Naive thymus-derived CD4-positive, alpha-beta T cell (primary cell): ENCODE measurements at regions not wholly inside any gene's neighbourhood (a gene's known extent, or its start where the extent isn't known, plus 50 kb on each side); places are given as distances from the start of the nearest gene placed in this dataset.

Experiments
- ATAC-seq: fragments of 150-1000 bp; cut with Tn5 transposase; 2 replicates; pipeline ENCODE4 v1.10.0; 2021; ENCODE audit warnings: mild to moderate bottlenecking, moderate library complexity
- CTCF ChIA-PET: fragments of 350-600 bp; sonication (Branson Sonifier 250); formaldehyde crosslinking; loops from one replicate; lab custom pipeline; 2021; ENCODE audit warnings: antibody characterized with exemption; lab: Charles Lee
- POLR2A ChIA-PET: fragments of 350-600 bp; sonication (Branson Sonifier 250); formaldehyde crosslinking; loops from one replicate; lab custom pipeline; 2021; ENCODE audit warnings: antibody characterized with exemption, inconsistent platforms; lab: Charles Lee
- DNase-seq, 9 donors: peaks; one replicate each; pipeline versions ENCODE4 v3.0.0 to v3.0.0-alpha.2; 2020 to 2022; ENCODE audit warnings: mixed read lengths in 1 of 9
- H3K27ac ChIP-seq: one replicate; pipeline ENCODE4 v1.7.0; 2013; ENCODE audit warnings: mild to moderate bottlenecking, low read depth, low read length, moderate library complexity
- H3K27me3 ChIP-seq, 2 donors: one replicate each; pipeline ENCODE4 v1.7.0; 2013; ENCODE audit warnings: low read length in 2 of 2, mild to moderate bottlenecking in 2 of 2, moderate library complexity in 2 of 2; ENCODE audit not compliant: control insufficient read depth in 2 of 2, insufficient read depth in 2 of 2
- H3K36me3 ChIP-seq, 3 experiments: 1 replicate in 2 of 3; 2 replicates in 1 of 3; pipeline ENCODE4 v1.7.0; 2013; ENCODE audit warnings: low read length in 3 of 3, mild to moderate bottlenecking in 3 of 3, moderate library complexity in 1 of 3; ENCODE audit not compliant: insufficient read depth in 3 of 3, control insufficient read depth in 2 of 3
- H3K4me1 ChIP-seq, 2 donors: one replicate each; pipeline ENCODE4 v1.7.0; 2013; ENCODE audit warnings: low read length in 2 of 2, mild to moderate bottlenecking in 2 of 2, moderate library complexity in 1 of 2; ENCODE audit not compliant: control insufficient read depth in 2 of 2, insufficient read depth in 2 of 2
- H3K4me3 ChIP-seq: 2 replicates; pipeline ENCODE4 v1.7.0; 2013; ENCODE audit warnings: mild to moderate bottlenecking, low read length
- H3K9me3 ChIP-seq, 3 experiments: 1 replicate in 2 of 3; 2 replicates in 1 of 3; pipeline ENCODE4 v1.7.0; 2013; ENCODE audit warnings: low read length in 3 of 3; ENCODE audit not compliant: control insufficient read depth in 2 of 3
- H3K27ac Mint-ChIP-seq, 9 donors: one replicate each; pipeline ENCODE4 v1.8.0; 2020 to 2022; ENCODE audit warnings: mixed read lengths in 9 of 9, mild to moderate bottlenecking in 8 of 9, moderate library complexity in 5 of 9, inconsistent platforms in 2 of 9
- H3K27me3 Mint-ChIP-seq, 5 donors: one replicate each; pipeline ENCODE4 v1.8.0; 2021 to 2022; ENCODE audit warnings: mixed read lengths in 5 of 5, mild to moderate bottlenecking in 1 of 5
- H3K36me3 Mint-ChIP-seq, 5 donors: one replicate each; pipeline ENCODE4 v1.8.0; 2020 to 2022; ENCODE audit warnings: mixed read lengths in 5 of 5, mild to moderate bottlenecking in 3 of 5, inconsistent platforms in 1 of 5
- H3K4me1 Mint-ChIP-seq, 7 donors: one replicate each; pipeline ENCODE4 v1.8.0; 2020 to 2022; ENCODE audit warnings: mixed read lengths in 7 of 7, mild to moderate bottlenecking in 3 of 7, inconsistent platforms in 1 of 7
- H3K4me3 Mint-ChIP-seq, 10 donors: one replicate each; pipeline ENCODE4 v1.8.0; 2020 to 2022; ENCODE audit warnings: mild to moderate bottlenecking in 10 of 10, mixed read lengths in 10 of 10, moderate library complexity in 6 of 10, inconsistent platforms in 2 of 10
- H3K9me3 Mint-ChIP-seq, 11 donors: one replicate each; pipeline ENCODE4 v1.8.0; 2020 to 2022; ENCODE audit warnings: mixed read lengths in 11 of 11, mild to moderate bottlenecking in 4 of 11, inconsistent platforms in 1 of 11, moderate library complexity in 1 of 11
- intact Hi-C, 2 donors: fragments of 100-400 bp; cut with micrococcal nuclease; formaldehyde crosslinking; loops; one replicate each; pipeline ENCODE4 v1.15.1; 2023

DNA sequence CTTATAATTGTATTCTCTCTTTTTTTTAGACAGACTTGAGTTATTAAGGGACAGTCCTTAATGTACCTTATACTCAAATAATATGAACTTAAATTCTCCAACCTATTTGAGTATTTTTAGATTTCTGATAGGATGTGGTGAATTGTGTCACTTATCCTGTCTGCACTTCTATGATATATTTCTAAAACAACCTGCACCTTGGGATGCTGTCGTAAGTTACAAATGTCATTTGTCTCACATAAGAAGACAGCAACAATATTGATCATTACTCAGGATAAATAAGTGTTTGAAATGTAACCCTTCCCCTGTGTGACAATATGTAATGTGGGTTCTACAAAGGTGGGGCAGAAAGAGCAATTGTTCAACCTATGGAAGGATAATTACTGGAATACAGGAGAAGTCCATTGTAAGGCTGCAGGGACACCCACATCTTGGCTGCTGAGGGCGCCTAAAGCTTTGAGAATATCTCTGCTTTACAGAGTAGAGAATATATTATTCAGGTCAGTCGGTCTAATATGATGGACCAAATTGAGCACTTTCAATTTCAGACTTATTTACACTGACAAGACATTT, 236.9 kb upstream of the PRR20A start:
- Histone ChIP-seq H3K36me3 (no peaks in the 10 kb centered on the region), H3K27me3 (no peaks in the 10 kb centered on the region), H3K9me3 (peaks cover 0 to 4% (median 0%) of the 10 kb centered on the region in 3 experiments), H3K4me3 (no peak overlapping the region), H3K27ac (no peak overlapping the region), H3K4me1 (no peaks in the 10 kb centered on the region)
- intact Hi-C loops = no loop called here
- POLR2A ChIA-PET = no interaction called here
- Mint-ChIP-seq H3K27me3 (no peaks in the 10 kb centered on the region), H3K36me3 (no peaks in the 10 kb centered on the region), H3K27ac (no peak overlapping the region), H3K9me3 (peaks cover 0 to 14% (median 6%) of the 10 kb centered on the region in 11 donors), H3K4me1 (no peaks in the 10 kb centered on the region), H3K4me3 (no peak overlapping the region)
- CTCF ChIA-PET = no interaction called here
- DNase-seq (no peak), ATAC-seq (no peak)

DNA sequence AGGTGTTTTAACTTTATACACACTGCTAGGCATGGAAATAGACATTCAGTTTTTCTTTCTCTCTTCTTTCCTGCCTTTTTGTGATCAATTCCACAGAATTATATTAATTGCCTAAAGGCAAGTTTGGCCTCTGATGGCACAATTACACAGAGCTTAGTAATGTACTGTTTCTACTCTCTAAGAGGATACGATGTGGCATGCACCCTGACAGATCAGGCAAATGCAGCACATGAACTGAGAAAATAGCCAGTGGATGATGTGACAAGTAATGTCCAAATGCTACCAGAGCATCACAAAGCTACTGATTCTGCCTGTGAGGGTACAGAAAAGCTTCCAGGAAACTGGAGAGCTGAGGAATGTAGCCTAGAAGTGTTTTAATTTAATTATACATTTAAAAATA, 233.8 kb upstream of the PRR20A start:
- H3K36me3 Mint-ChIP-seq = no peaks in the 10 kb centered on the region

DNA sequence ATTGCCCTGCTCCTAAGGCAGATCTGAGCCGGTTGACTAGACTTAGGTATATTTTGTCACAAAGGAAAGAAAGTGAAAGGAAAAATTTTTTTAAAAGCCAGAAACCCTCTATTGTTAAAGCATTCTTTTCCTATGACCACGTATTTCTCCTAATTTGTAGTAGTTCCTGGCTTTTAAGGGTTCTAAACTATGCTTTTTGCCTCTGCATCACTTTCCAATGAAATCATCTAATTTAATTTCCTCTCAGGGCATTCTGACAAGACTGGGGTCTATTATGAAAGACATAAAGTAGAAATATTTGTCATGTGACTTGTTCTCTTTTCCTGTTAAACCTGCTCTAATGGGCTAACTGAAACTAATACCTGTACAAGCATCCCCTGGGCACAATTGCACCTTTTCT, 233.0 kb upstream of the PRR20A start:
- no peak overlapping the region for H3K4me3 ChIP-seq
- no peaks in the 10 kb centered on the region for H3K27me3 Mint-ChIP-seq
- H3K9me3 Mint-ChIP-seq = peaks cover 0 to 21% (median 3%) of the 10 kb centered on the region in 11 donors
- DNase-seq = no peak
- H3K36me3 ChIP-seq = no peaks in the 10 kb centered on the region
- H3K27ac Mint-ChIP-seq = no peak overlapping the region
- CTCF ChIA-PET = no interaction called here
- H3K27me3 ChIP-seq = no peaks in the 10 kb centered on the region
- no peak for ATAC-seq
- no peaks in the 10 kb centered on the region for H3K4me1 ChIP-seq
- intact Hi-C loops = no loop called here
- H3K4me3 Mint-ChIP-seq = no peak overlapping the region
- H3K4me1 Mint-ChIP-seq = no peaks in the 10 kb centered on the region
- H3K27ac ChIP-seq = no peak overlapping the region
- peaks cover 0 to 4% (median 0%) of the 10 kb centered on the region in 3 experiments for H3K9me3 ChIP-seq
- POLR2A ChIA-PET = no interaction called here
- H3K36me3 Mint-ChIP-seq = no peaks in the 10 kb centered on the region

More for the DNA sequence above, 233.8 kb upstream of the PRR20A start:
- Histone ChIP-seq H3K27ac (no peak overlapping the region), H3K4me1 (no peaks in the 10 kb centered on the region), H3K4me3 (no peak overlapping the region), H3K36me3 (no peaks in the 10 kb centered on the region), H3K9me3 (peaks cover 0 to 4% (median 0%) of the 10 kb centered on the region in 3 experiments), H3K27me3 (no peaks in the 10 kb centered on the region)
- no peak overlapping the region for H3K27ac Mint-ChIP-seq
- intact Hi-C loops = no loop called here
- H3K4me3 Mint-ChIP-seq = no peak overlapping the region
- no peak for DNase-seq
- ChIA-PET POLR2A (no interaction called here), CTCF (no interaction called here)
- ATAC-seq = no peak
- no peaks in the 10 kb centered on the region for H3K27me3 Mint-ChIP-seq
- no peaks in the 10 kb centered on the region for H3K4me1 Mint-ChIP-seq
- H3K9me3 Mint-ChIP-seq = peaks cover 0 to 16% (median 4%) of the 10 kb centered on the region in 11 donors

DNA sequence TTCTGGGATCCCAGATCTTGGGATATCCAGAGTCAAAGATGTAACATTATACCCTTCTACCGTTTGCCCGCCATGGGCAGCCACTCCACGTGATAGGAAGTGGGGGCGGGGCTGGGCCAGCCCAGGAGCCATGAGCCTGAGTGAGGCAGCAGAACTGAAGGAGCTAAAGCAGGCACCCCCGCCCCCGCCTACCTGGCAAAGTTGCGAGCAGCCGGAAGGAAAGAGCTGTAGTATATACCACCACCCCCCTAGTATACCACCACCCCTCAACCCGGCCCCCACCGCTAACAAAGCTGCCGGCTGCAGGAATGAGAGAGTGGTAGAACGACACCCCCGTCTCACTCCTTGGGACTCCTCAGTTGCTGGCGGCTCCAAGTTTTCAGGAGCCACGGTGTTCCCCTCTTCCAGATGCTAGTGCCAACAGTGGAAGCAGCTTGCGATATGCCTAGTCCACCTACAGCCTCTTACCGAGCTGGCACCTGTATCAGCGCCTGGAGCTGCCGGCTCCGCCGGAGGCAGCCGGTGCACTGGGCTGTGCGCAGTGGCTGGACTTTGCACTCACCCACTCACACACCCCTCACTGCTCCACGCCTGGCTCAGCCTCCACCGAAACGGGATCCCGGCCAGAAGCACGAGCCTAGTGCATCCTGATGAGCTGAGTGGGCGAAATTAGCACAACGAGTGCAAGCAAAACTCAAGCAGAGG, 230.7 kb upstream of the PRR20A start:
- Mint-ChIP-seq H3K27ac (no peak overlapping the region), H3K27me3 (no peaks in the 10 kb centered on the region), H3K9me3 (peaks cover 0 to 21% (median 5%) of the 10 kb centered on the region in 11 donors), H3K4me1 (no peaks in the 10 kb centered on the region), H3K4me3 (no peak overlapping the region), H3K36me3 (no peaks in the 10 kb centered on the region)
- ATAC-seq = no peak
- DNase-seq = no peak
- Histone ChIP-seq H3K9me3 (no peaks in the 10 kb centered on the region), H3K4me3 (no peak overlapping the region), H3K27me3 (no peaks in the 10 kb centered on the region), H3K36me3 (no peaks in the 10 kb centered on the region), H3K27ac (no peak overlapping the region), H3K4me1 (no peaks in the 10 kb centered on the region)
- intact Hi-C loops = no loop called here
- ChIA-PET POLR2A (no interaction called here), CTCF (no interaction called here)

DNA sequence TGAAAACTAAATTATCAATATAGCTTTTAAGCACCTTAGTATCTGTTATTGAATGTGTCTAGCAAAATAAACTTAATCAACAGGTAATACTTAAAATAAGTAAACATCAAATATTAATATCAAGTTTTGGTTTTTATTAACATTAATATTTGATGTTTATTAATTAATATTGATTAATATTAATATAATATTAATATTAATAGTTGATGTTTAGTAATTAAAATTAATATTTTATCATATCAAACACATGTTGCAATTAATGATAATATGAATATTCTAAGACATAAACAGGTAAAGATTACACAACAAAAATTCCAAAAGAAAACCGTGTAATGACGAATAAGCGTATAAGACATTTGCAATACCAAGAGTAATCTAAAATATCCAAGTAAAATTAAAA, 222.8 kb upstream of the PRR20A start:
- Histone ChIP-seq H3K4me1 (no peaks in the 10 kb centered on the region), H3K36me3 (no peaks in the 10 kb centered on the region), H3K27me3 (no peaks in the 10 kb centered on the region), H3K27ac (no peak overlapping the region), H3K4me3 (no peak overlapping the region), H3K9me3 (no peaks in the 10 kb centered on the region)
- peaks cover 0 to 23% (median 6%) of the 10 kb centered on the region in 11 donors for H3K9me3 Mint-ChIP-seq
- H3K27me3 Mint-ChIP-seq = no peaks in the 10 kb centered on the region
- ChIA-PET POLR2A (no interaction called here), CTCF (no interaction called here)
- ATAC-seq (no peak), DNase-seq (no peak)
- H3K36me3 Mint-ChIP-seq = no peaks in the 10 kb centered on the region
- no peak overlapping the region for H3K4me3 Mint-ChIP-seq
- peaks cover 0 to 1% (median 0%) of the 10 kb centered on the region in 7 donors for H3K4me1 Mint-ChIP-seq
- intact Hi-C loops = no loop called here
- H3K27ac Mint-ChIP-seq = no peak overlapping the region

DNA sequence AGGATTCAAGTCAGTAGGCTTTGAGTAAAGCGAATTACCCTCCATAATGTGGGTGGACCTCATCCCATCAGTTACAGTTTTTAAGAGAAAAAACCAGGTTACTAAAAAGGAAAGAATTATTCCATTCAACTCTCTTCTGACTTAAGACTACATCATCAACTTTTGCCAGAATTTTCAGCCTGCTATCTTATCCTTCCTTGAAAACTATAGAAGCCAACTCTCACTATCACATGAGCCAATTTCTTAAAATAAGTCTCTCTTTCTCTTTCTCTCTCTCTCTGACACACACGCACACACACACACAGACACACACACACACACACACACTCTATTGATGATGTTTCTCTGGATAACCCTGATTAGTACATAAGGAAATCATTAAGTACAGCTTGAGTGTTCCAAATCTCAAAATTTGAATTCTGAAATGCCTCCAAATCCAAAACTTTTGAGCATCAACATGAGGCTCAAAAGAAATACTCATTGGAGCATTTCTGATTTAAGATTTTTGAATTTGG, 217.0 kb upstream of the PRR20A start:
- H3K27me3 ChIP-seq = no peaks in the 10 kb centered on the region
- Mint-ChIP-seq H3K27me3 (no peaks in the 10 kb centered on the region), H3K27ac (no peak overlapping the region), H3K4me1 (peaks cover 0 to 1% (median 0%) of the 10 kb centered on the region in 7 donors), H3K4me3 (no peak overlapping the region), H3K36me3 (no peaks in the 10 kb centered on the region), H3K9me3 (peaks cover 0 to 28% (median 12%) of the 10 kb centered on the region in 11 donors)
- intact Hi-C loops = no loop called here
- no peaks in the 10 kb centered on the region for H3K9me3 ChIP-seq
- DNase-seq (no peak), ATAC-seq (no peak)
- no peak overlapping the region for H3K4me3 ChIP-seq
- H3K36me3 ChIP-seq = no peaks in the 10 kb centered on the region
- H3K27ac ChIP-seq = no peak overlapping the region
- ChIA-PET POLR2A (no interaction called here), CTCF (no interaction called here)
- H3K4me1 ChIP-seq = no peaks in the 10 kb centered on the region

DNA sequence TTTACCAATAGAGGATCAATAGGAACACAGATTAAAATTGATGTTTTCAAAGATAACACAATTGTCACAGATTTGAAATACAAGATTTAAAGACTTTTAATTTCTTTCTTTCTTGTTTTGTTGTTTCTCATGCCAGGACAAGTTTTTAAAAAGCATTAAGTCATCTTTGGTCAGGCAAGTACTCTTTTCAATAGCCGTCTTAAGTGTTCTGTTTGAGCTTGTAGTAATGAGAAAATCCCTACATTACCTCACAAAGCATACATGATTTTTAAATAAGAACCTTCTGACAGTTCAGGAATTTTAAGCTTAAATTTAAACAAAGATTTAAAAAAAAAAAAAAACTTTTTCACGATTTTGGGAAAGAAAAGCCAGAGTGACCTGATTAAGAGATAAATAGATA, 216.3 kb upstream of the PRR20A start:
- H3K4me3 ChIP-seq = no peak overlapping the region
- H3K27me3 ChIP-seq = no peaks in the 10 kb centered on the region
- Mint-ChIP-seq H3K36me3 (no peaks in the 10 kb centered on the region), H3K9me3 (peaks cover 0 to 32% (median 12%) of the 10 kb centered on the region in 11 donors), H3K4me3 (no peak overlapping the region), H3K27me3 (no peaks in the 10 kb centered on the region), H3K4me1 (peaks cover 0 to 1% (median 0%) of the 10 kb centered on the region in 7 donors), H3K27ac (no peak overlapping the region)
- no peaks in the 10 kb centered on the region for H3K36me3 ChIP-seq
- intact Hi-C loops = no loop called here
- H3K27ac ChIP-seq = no peak overlapping the region
- ATAC-seq (no peak), DNase-seq (no peak)
- no peaks in the 10 kb centered on the region for H3K4me1 ChIP-seq
- ChIA-PET CTCF (interaction anchor here (0.7 kb wide), 1 partner anchor 26 kb away, joined by 4 read pairs; no protein-coding TSS in a partner anchor), POLR2A (no interaction called here)
- H3K9me3 ChIP-seq = no peaks in the 10 kb centered on the region
